ENCODE measurements at regions not wholly inside any gene's neighbourhood (a gene's known extent, or its start where the extent isn't known, plus 50 kb on each side); places are given as distances from the start of the nearest gene placed in this dataset.

GRCh38 chr5:163259495-163259894 is 177.9 kb upstream of the CCNG1 start:
- no peak overlapping the region for H3K27ac ChIP-seq (ENCODE audit: low read depth)
- H4K20me1 ChIP-seq (replicated peaks; ENCODE audit: insufficient read depth): no peaks in the 10 kb centered on the region
- H3K4me3 Mint-ChIP-seq: no peak overlapping the region
- no peak overlapping the region for H3K4me3 ChIP-seq
- no peak overlapping the region for H3K4me2 ChIP-seq
- H3K27ac Mint-ChIP-seq: no peak overlapping the region
- no peaks in the 10 kb centered on the region for H3K27me3 ChIP-seq (ENCODE audit: insufficient read depth)
- no peaks in the 10 kb centered on the region for H3K4me1 ChIP-seq (ENCODE audit: insufficient read depth)
- H3K36me3 Mint-ChIP-seq (ENCODE audit: low read depth): no peaks in the 10 kb centered on the region
- H3K9me3 Mint-ChIP-seq: no peaks in the 10 kb centered on the region
- H2AFZ ChIP-seq: no peak overlapping the region
- no peaks in the 10 kb centered on the region for H3K27me3 Mint-ChIP-seq (ENCODE audit: insufficient read depth, low read depth, poor library complexity)
- ATAC-seq: no peak; the same call in 2 of the 3 replicates
- H3F3A ChIP-seq (replicated peaks; ENCODE audit: low read depth): no peaks in the 10 kb centered on the region
- peaks cover 2% of the 10 kb centered on the region for H3K9me2 ChIP-seq (ENCODE audit: insufficient read depth)
- no peaks in the 10 kb centered on the region for H3K36me3 ChIP-seq (ENCODE audit: insufficient read depth)
- no peaks in the 10 kb centered on the region for H3K79me2 ChIP-seq (replicated peaks; ENCODE audit: insufficient read depth)
- peak; percentile 16 for DNase-seq (ENCODE audit: low spot score)
- no peaks in the 10 kb centered on the region for H3K4me1 Mint-ChIP-seq
- TF ChIP-seq REST (IDR thresholded peaks at IDR 0.05; ENCODE audit: unreplicated experiment): no peak
- TF ChIP-seq STAT1 (IDR thresholded peaks at IDR 0.05; ENCODE audit: unreplicated experiment): no peak
- no peak for TF ChIP-seq NANOG (IDR thresholded peaks at IDR 0.05; ENCODE audit: borderline replicate concordance)
- TF ChIP-seq EZH2phosphoT487 (IDR thresholded peaks at IDR 0.05; ENCODE audit: unreplicated experiment): no peak
- no peak for TF ChIP-seq ZNF462 (CRISPR knock-in tag; IDR thresholded peaks at IDR 0.05)
- TF ChIP-seq POLR2AphosphoS5 (IDR thresholded peaks at IDR 0.05; ENCODE audit: low read depth): no peak
- TF ChIP-seq CTCF (conservative IDR thresholded peaks at IDR 0.05; ENCODE audit: low read depth in 2 of 2): peak in 1 of 2 experiments; percentile 15; a peak in 1 of 4 replicates

Data from GM23338 (cell line).